K562 (cell line): ENCODE measurements at regions not wholly inside any gene's neighbourhood (a gene's known extent, or its start where the extent isn't known, plus 50 kb on each side); places are given as distances from the start of the nearest gene placed in this dataset.

ENCODE experiments used
- ATAC-seq: fragments of 200-7000 bp; cut with Tn5 transposase; 3 replicates; pipeline ENCODE4 v1.9.1; 2020; ENCODE audit warnings: moderate library complexity
- BruUV-seq: library from RNA; stranded (reverse); fragments of 400-500 nt; replicated peaks from 2 replicates; lab custom pipeline; 2021; lab: Mats Ljungman, UMichigan
- CTCF ChIA-PET: fragments of 300-600 bp; formaldehyde crosslinking; extraction: SDS; loops from one replicate; lab custom pipeline; 2021; ENCODE audit warnings: low intra/inter-chr PET ratio; lab: Yijun Ruan, JAX
- POLR2A ChIA-PET: fragments of 300-600, 350-650 bp; sonication (Branson Sonifier 250); formaldehyde crosslinking; extraction: SDS; loops from one replicate; lab custom pipeline; 2021; ENCODE audit warnings: antibody characterized with exemption, inconsistent platforms; lab: Yijun Ruan, JAX
- DNase-seq, 4 experiments: peaks; one replicate each; pipeline versions ENCODE4 v3.0.0 to v3.0.0-alpha.2; 2011 to 2018; ENCODE audit warnings: low spot score in 3 of 4, mixed read lengths in 3 of 4; ENCODE audit errors: extremely low read depth in 1 of 4
- FAIRE-seq: peaks from 2 replicates; lab custom pipeline; 2011; peaks lifted over from hg19 to GRCh38; lab: Jason Lieb, UNC
- H2AFZ ChIP-seq: 2 replicates; pipeline ENCODE4 v1.6.0; 2011; ENCODE audit warnings: low read depth, low read length, control low read depth, inconsistent platforms
- H3K27ac ChIP-seq: fragments of 200-600 bp; 3 replicates; pipeline ENCODE4 v1.8.0; 2011; ENCODE audit warnings: low read depth, mild to moderate bottlenecking, control low read depth, inconsistent platforms, low read length, moderate library complexity, mixed read lengths; ENCODE audit errors: extremely low read depth
- H3K27me3 ChIP-seq, 2 experiments: fragments of 300-600 bp in 1 of 2; 2 replicates in 1 of 2; 3 replicates in 1 of 2; pipeline versions ENCODE4 v1.6.0 to v1.8.0; 2011; ENCODE audit warnings: inconsistent platforms in 2 of 2, low read length in 2 of 2, mild to moderate bottlenecking in 1 of 2, mixed read lengths in 1 of 2, moderate library complexity in 1 of 2; ENCODE audit not compliant: control insufficient read depth in 2 of 2, insufficient read depth in 2 of 2
- H3K36me3 ChIP-seq: fragments of 300-600 bp; 3 replicates; pipeline ENCODE4 v1.8.0; 2011; ENCODE audit warnings: mild to moderate bottlenecking, low read length, inconsistent platforms; ENCODE audit not compliant: control insufficient read depth, insufficient read depth
- H3K4me1 ChIP-seq, 2 experiments: fragments of 200-600 bp in 1 of 2; replicated peaks in 1 of 2; 2 replicates in 1 of 2; 3 replicates in 1 of 2; pipeline versions ENCODE4 v1.5.1 to v1.8.0; 2011; ENCODE audit warnings: inconsistent platforms in 2 of 2, low read length in 2 of 2, mild to moderate bottlenecking in 1 of 2, mixed read lengths in 1 of 2, moderate library complexity in 1 of 2; ENCODE audit not compliant: control insufficient read depth in 2 of 2, insufficient read depth in 2 of 2
- H3K4me2 ChIP-seq: 2 replicates; pipeline ENCODE4 v1.6.1; 2011; ENCODE audit warnings: low read length, control low read depth, inconsistent platforms, mixed read lengths; ENCODE audit not compliant: insufficient read depth
- H3K4me3 ChIP-seq: fragments of 200-600 bp; sonication (generic), shearing (Covaris generic); 2 replicates; pipeline ENCODE4 v1.5.1; 2016; ENCODE audit warnings: control low read depth, inconsistent platforms
- H3K79me2 ChIP-seq: fragments of 200-600 bp; 3 replicates; pipeline ENCODE4 v1.8.0; 2011; ENCODE audit warnings: low read length, inconsistent platforms; ENCODE audit not compliant: control insufficient read depth, insufficient read depth
- H3K9ac ChIP-seq, 2 experiments: 2 replicates each; pipeline versions ENCODE4 v1.6.0 to v1.6.1; 2011; ENCODE audit warnings: low read depth in 2 of 2, low read length in 2 of 2, control low read depth in 1 of 2, inconsistent platforms in 1 of 2, mild to moderate bottlenecking in 1 of 2, mixed read lengths in 1 of 2; ENCODE audit not compliant: insufficient read depth in 1 of 2
- H3K9me1 ChIP-seq: one replicate; pipeline ENCODE4 v1.6.0; 2011; ENCODE audit warnings: inconsistent platforms, mild to moderate bottlenecking, low read length, moderate library complexity; ENCODE audit not compliant: control insufficient read depth, insufficient read depth
- H3K9me3 ChIP-seq: replicated peaks from 2 replicates; pipeline ENCODE4 v1.5.1; 2011; ENCODE audit warnings: low read depth, low read length, inconsistent platforms; ENCODE audit not compliant: control insufficient read depth, insufficient read depth
- H4K20me1 ChIP-seq: replicated peaks from 2 replicates; pipeline ENCODE4 v1.6.1; 2011; ENCODE audit warnings: low read length, inconsistent platforms, mixed read lengths; ENCODE audit not compliant: control insufficient read depth, insufficient read depth
- CHD1 ChIP-seq: fragments of 200-600 bp; sonication (generic); IDR thresholded peaks from one replicate; pipeline ENCODE4 v1.6.1; 2012; ENCODE audit warnings: mild to moderate bottlenecking, moderate library complexity, low read length, inconsistent platforms
- CREBBP ChIP-seq: IDR thresholded peaks from one replicate; pipeline ENCODE4 v1.6.1; 2012; ENCODE audit warnings: low read depth, mild to moderate bottlenecking, control low read depth, inconsistent platforms, low read length
- CTBP1 ChIP-seq: fragments of 450-650 bp; IDR thresholded peaks from 2 replicates; pipeline ENCODE4 v1.6.1; 2016; ENCODE audit warnings: borderline replicate concordance
- MTA2 ChIP-seq: fragments of 450-650 bp; IDR thresholded peaks from 2 replicates; pipeline ENCODE4 v1.6.1; 2016; ENCODE audit warnings: low read depth
- WGBS: fragments of 100-300 bp; shearing (Covaris generic); methylation state at CpG from one replicate; pipeline ENCODE4 v1.1.6; 2016; ENCODE audit warnings: low coverage, mixed read lengths; ENCODE audit not compliant: insufficient coverage; ENCODE audit errors: missing lambda C conversion rate; 5-methylcytosine and 5-hydroxymethylcytosine counted together
- in situ Hi-C: fragments of 300-500 bp; cut with MboI; formaldehyde crosslinking; loops from 4 replicates; pipeline ENCODE4 v1.15.0; 2018; ENCODE audit warnings: inconsistent platforms, mixed read lengths
- intact Hi-C: fragments of 100-400 bp; cut with micrococcal nuclease; formaldehyde crosslinking; loops from 2 replicates; pipeline ENCODE4 v1.14.2; 2022
- TF ChIP-seq, protein P1 (sequence below): sonication (generic); IDR thresholded peaks from 2 replicates; pipeline ENCODE4 v1.6.1; 2016
- TF ChIP-seq, protein P2 (sequence below): fragments of 450-650 bp; IDR thresholded peaks from 2 replicates; pipeline ENCODE4 v1.6.1; 2017; ENCODE audit warnings: antibody characterized with exemption, mild to moderate bottlenecking
- TF ChIP-seq, protein P3 (sequence below): fragments of 450-650 bp; IDR thresholded peaks from 2 replicates; pipeline ENCODE4 v1.6.1; 2016

DNA sequence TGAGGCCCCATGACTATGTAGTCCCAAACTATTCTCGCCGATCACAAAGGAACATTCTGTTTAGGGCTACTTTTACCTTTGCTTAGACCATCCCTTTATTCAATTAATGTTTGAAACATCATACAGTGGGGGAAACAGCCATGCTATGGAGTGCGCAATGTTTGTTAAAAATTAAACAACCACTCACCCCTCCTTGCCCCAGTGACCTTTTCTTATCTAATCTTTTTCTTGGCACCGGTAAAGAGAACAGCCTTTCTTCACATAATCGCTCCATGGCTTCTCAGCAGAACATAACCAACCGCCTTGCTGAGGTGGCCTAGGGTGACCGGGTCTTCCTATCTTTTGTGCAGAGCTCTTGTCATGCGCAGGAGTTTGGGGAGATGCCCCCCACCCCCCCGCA lies 152.6 kb downstream of the VCX3A start:
- Histone ChIP-seq H3K4me1 (no peaks in the 10 kb centered on the region), H2AFZ (no peak overlapping the region), H4K20me1 (no peaks in the 10 kb centered on the region), H3K4me2 (no peak overlapping the region), H3K36me3 (no peaks in the 10 kb centered on the region), H3K27ac (no peak overlapping the region), H3K9ac (no peak overlapping the region), H3K4me3 (no peak overlapping the region), H3K27me3 (no peaks in the 10 kb centered on the region), H3K9me3 (no peaks in the 10 kb centered on the region), H3K79me2 (no peaks in the 10 kb centered on the region), H3K9me1 (no peaks in the 10 kb centered on the region)
- DNase-seq, result no peak
- intact Hi-C loops (no loop called here), in situ Hi-C loops (no loop called here)
- 0% methylated on average over 9 of the region's 9 CpGs for WGBS
- no peak for TF ChIP-seq CREBBP
- FAIRE-seq, result no peak
- ATAC-seq, result no peak
- BruUV-seq, result no TSS peak
- CTCF ChIA-PET, result no interaction called here
- POLR2A ChIA-PET, result no interaction called here

DNA sequence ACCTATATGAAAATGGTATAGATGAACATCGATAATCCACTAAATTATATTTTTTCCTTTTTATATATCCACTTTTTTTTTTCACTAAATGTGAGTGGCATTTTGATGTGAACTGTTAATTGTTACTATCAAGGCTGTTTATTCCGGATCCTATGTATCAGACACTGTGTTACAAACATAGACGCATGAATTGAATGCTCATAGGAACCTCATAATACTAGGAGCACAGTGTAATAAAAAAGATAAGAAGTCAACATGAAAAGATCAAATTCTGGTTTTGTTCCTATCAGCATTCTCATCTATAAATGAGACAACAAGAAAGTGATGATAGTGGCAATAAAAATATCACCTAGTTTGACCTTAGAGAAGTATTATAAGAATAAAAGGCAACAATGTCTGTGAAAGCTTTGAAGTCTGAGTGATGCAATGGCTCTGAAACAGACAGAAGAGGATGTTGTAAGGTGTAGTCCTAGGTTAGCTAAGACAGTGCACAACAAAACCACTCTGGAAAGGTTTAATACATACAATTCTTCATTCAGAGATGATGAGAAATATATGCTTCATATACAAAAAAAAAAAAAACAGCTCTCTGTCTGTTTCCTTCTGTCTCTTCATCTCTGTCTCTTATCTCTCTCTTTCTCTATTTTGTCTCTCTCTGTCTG lies 148.6 kb upstream of the NLGN4X start:
- FAIRE-seq (no peak), ATAC-seq (no peak), DNase-seq (no peak)
- no peaks in the 10 kb centered on the region for H3K9me1 ChIP-seq
- H3K27me3 ChIP-seq, result no peaks in the 10 kb centered on the region
- no peaks in the 10 kb centered on the region for H3K9me3 ChIP-seq
- no peaks in the 10 kb centered on the region for H3K36me3 ChIP-seq
- CTCF ChIA-PET, result no interaction called here
- H3K4me3 ChIP-seq, result no peak overlapping the region
- H3K4me2 ChIP-seq, result no peak overlapping the region
- no peak overlapping the region for H3K9ac ChIP-seq
- no peaks in the 10 kb centered on the region for H4K20me1 ChIP-seq
- intact Hi-C loops, result no loop called here
- no TSS peak for BruUV-seq
- H3K4me1 ChIP-seq, result no peaks in the 10 kb centered on the region
- WGBS, result 0% methylated on average over 3 of the region's 3 CpGs
- H3K79me2 ChIP-seq, result no peaks in the 10 kb centered on the region
- H2AFZ ChIP-seq, result no peak overlapping the region
- H3K27ac ChIP-seq, result no peak overlapping the region
- POLR2A ChIA-PET, result no interaction called here
- in situ Hi-C loops, result no loop called here
- TF ChIP-seq, protein P1, sequence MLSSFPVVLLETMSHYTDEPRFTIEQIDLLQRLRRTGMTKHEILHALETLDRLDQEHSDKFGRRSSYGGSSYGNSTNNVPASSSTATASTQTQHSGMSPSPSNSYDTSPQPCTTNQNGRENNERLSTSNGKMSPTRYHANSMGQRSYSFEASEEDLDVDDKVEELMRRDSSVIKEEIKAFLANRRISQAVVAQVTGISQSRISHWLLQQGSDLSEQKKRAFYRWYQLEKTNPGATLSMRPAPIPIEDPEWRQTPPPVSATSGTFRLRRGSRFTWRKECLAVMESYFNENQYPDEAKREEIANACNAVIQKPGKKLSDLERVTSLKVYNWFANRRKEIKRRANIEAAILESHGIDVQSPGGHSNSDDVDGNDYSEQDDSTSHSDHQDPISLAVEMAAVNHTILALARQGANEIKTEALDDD, result no peak
- TF ChIP-seq CTBP1 (no peak), CHD1 (no peak), MTA2 (no peak)
- TF ChIP-seq, protein P2, sequence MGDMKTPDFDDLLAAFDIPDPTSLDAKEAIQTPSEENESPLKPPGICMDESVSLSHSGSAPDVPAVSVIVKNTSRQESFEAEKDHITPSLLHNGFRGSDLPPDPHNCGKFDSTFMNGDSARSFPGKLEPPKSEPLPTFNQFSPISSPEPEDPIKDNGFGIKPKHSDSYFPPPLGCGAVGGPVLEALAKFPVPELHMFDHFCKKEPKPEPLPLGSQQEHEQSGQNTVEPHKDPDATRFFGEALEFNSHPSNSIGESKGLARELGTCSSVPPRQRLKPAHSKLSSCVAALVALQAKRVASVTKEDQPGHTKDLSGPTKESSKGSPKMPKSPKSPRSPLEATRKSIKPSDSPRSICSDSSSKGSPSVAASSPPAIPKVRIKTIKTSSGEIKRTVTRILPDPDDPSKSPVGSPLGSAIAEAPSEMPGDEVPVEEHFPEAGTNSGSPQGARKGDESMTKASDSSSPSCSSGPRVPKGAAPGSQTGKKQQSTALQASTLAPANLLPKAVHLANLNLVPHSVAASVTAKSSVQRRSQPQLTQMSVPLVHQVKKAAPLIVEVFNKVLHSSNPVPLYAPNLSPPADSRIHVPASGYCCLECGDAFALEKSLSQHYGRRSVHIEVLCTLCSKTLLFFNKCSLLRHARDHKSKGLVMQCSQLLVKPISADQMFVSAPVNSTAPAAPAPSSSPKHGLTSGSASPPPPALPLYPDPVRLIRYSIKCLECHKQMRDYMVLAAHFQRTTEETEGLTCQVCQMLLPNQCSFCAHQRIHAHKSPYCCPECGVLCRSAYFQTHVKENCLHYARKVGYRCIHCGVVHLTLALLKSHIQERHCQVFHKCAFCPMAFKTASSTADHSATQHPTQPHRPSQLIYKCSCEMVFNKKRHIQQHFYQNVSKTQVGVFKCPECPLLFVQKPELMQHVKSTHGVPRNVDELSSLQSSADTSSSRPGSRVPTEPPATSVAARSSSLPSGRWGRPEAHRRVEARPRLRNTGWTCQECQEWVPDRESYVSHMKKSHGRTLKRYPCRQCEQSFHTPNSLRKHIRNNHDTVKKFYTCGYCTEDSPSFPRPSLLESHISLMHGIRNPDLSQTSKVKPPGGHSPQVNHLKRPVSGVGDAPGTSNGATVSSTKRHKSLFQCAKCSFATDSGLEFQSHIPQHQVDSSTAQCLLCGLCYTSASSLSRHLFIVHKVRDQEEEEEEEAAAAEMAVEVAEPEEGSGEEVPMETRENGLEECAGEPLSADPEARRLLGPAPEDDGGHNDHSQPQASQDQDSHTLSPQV, result no peak
- TF ChIP-seq, protein P3, sequence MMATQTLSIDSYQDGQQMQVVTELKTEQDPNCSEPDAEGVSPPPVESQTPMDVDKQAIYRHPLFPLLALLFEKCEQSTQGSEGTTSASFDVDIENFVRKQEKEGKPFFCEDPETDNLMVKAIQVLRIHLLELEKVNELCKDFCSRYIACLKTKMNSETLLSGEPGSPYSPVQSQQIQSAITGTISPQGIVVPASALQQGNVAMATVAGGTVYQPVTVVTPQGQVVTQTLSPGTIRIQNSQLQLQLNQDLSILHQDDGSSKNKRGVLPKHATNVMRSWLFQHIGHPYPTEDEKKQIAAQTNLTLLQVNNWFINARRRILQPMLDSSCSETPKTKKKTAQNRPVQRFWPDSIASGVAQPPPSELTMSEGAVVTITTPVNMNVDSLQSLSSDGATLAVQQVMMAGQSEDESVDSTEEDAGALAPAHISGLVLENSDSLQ, result no peak
